Ammon's horn (tissue), 1 donor: ENCODE measurements at regions not wholly inside any gene's neighbourhood (a gene's known extent, or its start where the extent isn't known, plus 50 kb on each side); places are given as distances from the start of the nearest gene placed in this dataset.
"Not testable (repeated sequence)": the region's sequence is repeated elsewhere in the genome, so short reads cannot be mapped to it uniquely, and the experiment has no call there.

Experiments
- DNase-seq: peaks from one replicate; pipeline ENCODE4 v3.0.0-alpha.2; 2016; ENCODE audit warnings: low spot score

GRCh38 chr20:56689318-56689717 is 60.2 kb downstream of the TFAP2C start:
- no peak for DNase-seq

- no peak for DNase-seq
Measured at GRCh38 chr20:56689852-56690485, 60.9 kb downstream of the TFAP2C start.

- no peak for DNase-seq
Measured at GRCh38 chr20:56690531-56691175, 61.5 kb downstream of the TFAP2C start.

GRCh38 chr20:56691325-56691998 is 62.4 kb downstream of the TFAP2C start:
- no peak for DNase-seq

GRCh38 chr20:56693217-56693616 is 64.1 kb downstream of the TFAP2C start:
- DNase-seq = no peak

- no peak for DNase-seq
Measured at GRCh38 chr20:56697476-56697875, 68.4 kb downstream of the TFAP2C start.

GRCh38 chr20:56698297-56698696 is 69.2 kb downstream of the TFAP2C start:
- DNase-seq = no peak

- no peak for DNase-seq
Measured at GRCh38 chr20:56698749-56699148, 69.6 kb downstream of the TFAP2C start.

- DNase-seq = peak; percentile 54
Measured at GRCh38 chr20:56702931-56703840, 74.1 kb downstream of the TFAP2C start.

GRCh38 chr20:56706867-56707360 is 77.8 kb downstream of the TFAP2C start:
- DNase-seq = no peak

- DNase-seq = no peak
Measured at GRCh38 chr20:56708991-56709390, 79.9 kb downstream of the TFAP2C start.

GRCh38 chr20:56710125-56710524 is 81.0 kb downstream of the TFAP2C start:
- no peak for DNase-seq

- DNase-seq = not testable (repeated sequence)
Measured at GRCh38 chr20:56710577-56710976, 81.5 kb downstream of the TFAP2C start.

GRCh38 chr20:56711018-56711417 is 81.9 kb downstream of the TFAP2C start:
- DNase-seq = no peak

- no peak for DNase-seq
Measured at GRCh38 chr20:56715309-56715708, 86.2 kb downstream of the TFAP2C start.

GRCh38 chr20:56715902-56716519 is 86.9 kb downstream of the TFAP2C start:
- DNase-seq = no peak

GRCh38 chr20:56716806-56717205 is 87.7 kb downstream of the TFAP2C start:
- no peak for DNase-seq

- DNase-seq = no peak
Measured at GRCh38 chr20:56718816-56719215, 89.7 kb downstream of the TFAP2C start.

GRCh38 chr20:56720620-56721213 is 91.6 kb downstream of the TFAP2C start:
- DNase-seq = no peak

GRCh38 chr20:56722042-56722441 is 92.9 kb downstream of the TFAP2C start:
- peak; percentile 8 for DNase-seq

- DNase-seq = no peak
Measured at GRCh38 chr20:56723331-56723730, 94.2 kb downstream of the TFAP2C start.
